ENCODE measurements at regions not wholly inside any gene's neighbourhood (a gene's known extent, or its start where the extent isn't known, plus 50 kb on each side); places are given as distances from the start of the nearest gene placed in this dataset.
A peak's percentile ranks its signal among the peaks of the same experiment; 100 is the strongest.
"Not testable (repeated sequence)": the region's sequence is repeated elsewhere in the genome, so short reads cannot be mapped to it uniquely, and the experiment has no call there.

DNA sequence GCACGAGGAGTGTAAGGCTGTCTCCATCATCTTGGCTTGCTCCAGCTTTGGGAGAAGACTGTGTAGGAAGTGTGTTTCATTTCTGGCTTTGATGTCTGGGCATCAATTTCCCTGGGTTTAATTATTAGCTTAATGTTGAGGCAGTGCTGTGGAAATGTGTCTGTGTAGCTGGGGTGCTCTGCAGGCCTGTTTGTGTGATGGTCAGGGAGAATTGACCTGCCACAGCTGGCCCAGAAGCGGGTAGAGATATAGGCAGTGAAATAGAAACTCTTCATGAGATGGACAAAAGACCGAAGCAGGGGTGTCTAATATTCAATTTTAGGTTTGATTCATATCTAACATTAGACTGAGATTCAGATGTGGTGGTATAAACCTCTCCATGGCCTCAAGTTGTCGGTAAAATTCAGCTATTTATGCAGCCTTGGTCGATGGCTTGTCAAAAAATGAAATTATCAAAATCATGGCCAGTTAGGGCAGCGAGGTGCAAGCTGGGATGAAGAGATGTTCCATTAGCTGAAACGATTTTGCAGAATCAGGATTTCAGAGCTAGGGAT is 95.3 kb upstream of the SNX9 start:
- DNase-seq (ENCODE audit: low read depth): no peak

- DNase-seq (ENCODE audit: low read depth): no peak
Measured at GRCh38 chr6:157728183-157728881, 94.7 kb upstream of the SNX9 start.

DNA sequence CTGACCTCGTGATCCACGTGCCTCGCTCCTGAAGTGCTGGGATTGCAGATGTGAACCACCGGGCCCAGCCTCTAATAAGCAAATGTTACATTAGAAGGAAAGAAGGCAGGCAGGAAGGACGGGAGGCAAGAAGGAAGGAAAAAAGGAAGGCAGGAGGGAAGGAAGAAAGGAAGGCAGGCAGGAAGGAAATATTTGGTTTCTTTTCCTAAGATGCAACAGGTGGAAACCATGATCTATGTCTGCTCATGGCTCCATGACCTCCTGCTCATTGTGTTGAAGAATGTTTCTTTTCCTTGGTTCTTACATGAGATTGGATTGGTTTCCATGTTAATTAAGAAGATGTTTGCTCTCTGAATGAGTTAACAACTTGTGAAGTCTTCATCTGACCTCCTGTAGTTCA is 91.8 kb upstream of the SNX9 start:
- DNase-seq (ENCODE audit: low read depth): no peak

GRCh38 chr6:157732007-157732406 is 91.0 kb upstream of the SNX9 start:
- DNase-seq (ENCODE audit: low read depth): no peak

DNA sequence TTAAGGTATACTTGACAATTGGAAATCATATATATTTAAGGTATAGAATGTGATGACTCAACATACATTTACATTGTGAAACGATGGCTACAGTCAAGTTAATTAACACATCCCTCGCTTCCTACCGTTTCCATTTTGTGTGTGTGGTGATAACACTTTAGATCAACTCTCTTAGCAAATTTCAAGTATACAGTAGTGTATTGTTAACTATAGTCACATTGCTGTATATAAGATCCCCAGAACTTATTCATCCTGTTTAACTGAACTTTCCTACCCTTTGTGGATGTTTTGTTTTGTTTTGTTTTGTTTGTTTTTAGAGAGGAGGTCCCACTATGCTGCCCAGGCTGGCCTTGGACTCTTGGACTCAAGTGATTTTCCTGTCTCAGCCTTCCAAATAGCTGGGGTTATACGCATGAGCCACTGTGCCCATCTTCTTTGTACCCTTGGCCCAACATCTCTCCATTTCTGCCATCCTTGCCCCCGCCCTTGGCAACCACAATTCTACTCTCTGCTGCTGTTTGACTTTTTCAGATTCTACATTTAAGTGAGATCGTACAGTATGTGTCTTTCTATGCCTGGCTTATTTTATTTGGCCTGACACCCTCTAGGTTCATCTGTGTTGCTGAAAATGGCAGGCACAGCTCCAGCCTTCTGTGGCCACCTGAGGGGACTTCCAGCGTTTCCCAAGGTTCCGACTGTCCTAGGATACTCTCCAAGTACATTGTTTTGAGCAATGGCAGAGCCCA is 90.5 kb upstream of the SNX9 start:
- no peak for DNase-seq (ENCODE audit: low read depth)

DNA sequence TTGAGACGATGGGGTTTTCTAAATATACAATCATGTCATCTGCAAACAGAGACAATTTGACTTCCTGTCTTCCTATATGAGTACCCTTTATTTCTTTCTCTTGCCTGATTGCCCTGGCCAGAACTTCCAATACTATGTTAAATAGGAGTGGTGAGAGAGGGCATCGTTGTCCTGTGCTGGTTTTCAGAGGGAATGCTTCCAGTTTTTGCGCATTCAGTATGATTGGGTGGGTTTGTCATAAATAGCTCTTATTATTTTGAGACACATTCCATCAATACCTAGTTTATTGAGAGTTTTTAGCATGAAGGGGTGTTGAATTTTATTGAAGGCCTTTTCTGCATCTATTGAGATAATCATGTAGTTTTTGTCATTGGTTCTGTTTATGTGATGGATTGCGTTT is 86.5 kb upstream of the SNX9 start:
- DNase-seq (ENCODE audit: low read depth): not testable (repeated sequence)

DNA sequence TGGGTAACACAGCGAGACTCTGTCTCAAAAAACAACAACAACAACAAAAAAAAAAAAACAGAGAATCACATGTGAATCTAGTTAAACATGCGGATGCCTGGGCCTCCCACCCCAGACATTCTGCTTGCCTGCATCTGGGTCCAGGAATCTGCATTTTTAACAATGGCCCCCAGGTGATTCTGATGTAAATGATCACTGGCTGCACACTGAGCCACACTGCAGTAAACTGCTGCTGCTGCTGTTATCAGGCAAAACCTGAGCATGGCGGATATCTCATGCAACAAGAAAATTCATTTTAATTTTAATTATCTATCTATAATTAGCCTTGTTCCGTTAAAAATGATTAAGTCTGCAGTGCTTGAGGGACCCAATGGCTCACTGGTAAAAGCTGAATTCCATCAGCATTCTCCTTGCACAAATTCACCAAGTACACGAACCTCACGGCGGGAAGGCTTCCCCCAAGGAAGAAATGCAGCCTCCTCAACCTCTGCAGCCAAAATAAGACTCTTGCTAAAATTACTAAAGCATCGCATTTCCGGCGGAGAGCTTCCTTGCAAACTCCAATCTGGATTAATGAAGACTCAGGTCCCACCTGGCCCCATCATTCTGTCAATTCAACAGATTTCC is 81.6 kb upstream of the SNX9 start:
- DNase-seq (ENCODE audit: low read depth): no peak

DNA sequence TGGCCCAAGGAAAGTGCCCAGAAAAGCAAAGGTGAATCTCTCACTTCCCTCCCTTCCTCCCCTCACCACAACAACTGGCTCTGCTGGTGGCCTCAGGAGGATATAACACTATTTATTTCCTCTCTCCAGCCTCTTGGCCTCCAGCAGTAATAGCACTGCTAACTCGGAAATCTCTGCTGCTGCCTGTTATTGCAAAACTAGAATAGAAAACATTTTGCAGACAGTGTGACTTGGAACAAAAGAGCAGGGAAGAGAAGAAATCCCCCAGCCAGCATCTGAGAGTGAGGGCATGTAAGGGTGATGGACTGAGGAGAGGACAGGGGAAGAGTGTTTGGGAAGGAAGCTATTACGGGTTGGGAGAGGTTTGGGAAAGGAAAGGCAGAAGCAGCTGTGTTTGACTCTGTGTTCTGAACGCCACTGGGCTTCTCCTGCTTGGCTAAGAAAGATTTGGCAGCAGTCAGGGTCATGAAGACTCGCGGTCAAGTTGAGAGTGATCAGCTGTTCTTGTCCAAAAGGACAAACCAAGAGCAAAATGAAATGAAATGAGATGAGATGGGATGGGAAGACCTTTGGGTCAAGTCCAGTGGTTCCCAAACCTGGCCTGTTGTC is 81.0 kb upstream of the SNX9 start:
- no peak for DNase-seq (ENCODE audit: low read depth)

GRCh38 chr6:157744102-157744601 is 78.9 kb upstream of the SNX9 start:
- no peak for DNase-seq (ENCODE audit: low read depth)

DNA sequence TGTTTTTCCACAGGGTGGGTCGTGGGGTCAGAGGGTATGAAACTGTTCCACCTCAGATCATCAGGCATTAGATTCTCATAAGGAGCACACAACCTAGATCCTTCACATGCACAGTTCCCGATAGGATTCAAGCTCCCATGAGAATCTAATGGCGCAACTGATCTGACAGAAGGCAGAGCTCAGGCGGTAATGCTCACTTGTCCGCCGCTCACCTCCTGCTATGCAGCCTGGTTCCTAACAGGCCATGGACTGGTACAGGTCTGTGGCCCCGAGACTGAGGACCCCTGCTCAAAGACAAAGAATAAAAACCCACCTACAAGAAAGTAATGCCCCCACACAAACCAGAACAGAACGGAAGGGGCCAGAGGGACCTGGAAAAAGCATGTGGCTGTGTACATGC is 76.1 kb upstream of the SNX9 start:
- no peak for DNase-seq (ENCODE audit: low read depth)

DNA sequence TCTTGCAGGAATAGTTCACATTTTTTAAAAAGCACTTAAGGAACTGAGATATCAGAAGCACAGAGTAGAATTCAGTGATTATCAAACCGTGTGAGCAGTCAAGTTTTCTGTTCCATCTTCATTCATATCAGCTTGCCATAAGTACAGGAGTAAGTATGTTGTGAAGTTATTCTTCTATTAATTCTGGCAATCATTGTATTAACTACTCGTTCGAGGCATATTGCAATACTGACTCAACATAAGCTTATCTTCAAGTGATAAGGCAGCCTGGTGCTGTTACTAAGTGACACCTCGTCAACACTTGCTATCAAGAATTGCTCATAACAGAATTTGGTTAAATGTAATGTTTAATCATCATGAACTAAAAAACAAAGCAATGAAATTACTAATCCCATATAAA is 75.7 kb upstream of the SNX9 start:
- DNase-seq (ENCODE audit: low read depth): no peak

- DNase-seq (ENCODE audit: low read depth): no peak
Measured at GRCh38 chr6:157748839-157749571, 74.0 kb upstream of the SNX9 start.

DNA sequence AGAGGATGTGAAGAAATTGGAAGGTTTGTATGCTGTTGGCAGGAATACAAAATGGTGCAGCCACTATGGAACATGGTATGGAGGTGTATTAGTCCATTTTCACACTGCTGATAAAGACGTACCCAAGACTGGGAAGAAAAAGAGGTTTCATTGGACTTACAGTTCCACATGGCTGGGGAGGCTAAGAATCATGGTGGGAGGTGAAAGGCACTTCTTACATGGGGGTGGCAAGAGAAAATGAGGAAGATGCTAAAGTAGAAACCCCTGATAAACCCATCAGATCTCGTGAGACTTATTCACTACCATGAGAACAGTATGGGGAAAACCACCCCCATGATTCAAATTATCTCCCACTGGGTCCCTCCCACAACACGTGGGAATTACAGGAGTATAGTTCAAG is 72.1 kb upstream of the SNX9 start:
- not testable (repeated sequence) for DNase-seq (ENCODE audit: low read depth)

DNA sequence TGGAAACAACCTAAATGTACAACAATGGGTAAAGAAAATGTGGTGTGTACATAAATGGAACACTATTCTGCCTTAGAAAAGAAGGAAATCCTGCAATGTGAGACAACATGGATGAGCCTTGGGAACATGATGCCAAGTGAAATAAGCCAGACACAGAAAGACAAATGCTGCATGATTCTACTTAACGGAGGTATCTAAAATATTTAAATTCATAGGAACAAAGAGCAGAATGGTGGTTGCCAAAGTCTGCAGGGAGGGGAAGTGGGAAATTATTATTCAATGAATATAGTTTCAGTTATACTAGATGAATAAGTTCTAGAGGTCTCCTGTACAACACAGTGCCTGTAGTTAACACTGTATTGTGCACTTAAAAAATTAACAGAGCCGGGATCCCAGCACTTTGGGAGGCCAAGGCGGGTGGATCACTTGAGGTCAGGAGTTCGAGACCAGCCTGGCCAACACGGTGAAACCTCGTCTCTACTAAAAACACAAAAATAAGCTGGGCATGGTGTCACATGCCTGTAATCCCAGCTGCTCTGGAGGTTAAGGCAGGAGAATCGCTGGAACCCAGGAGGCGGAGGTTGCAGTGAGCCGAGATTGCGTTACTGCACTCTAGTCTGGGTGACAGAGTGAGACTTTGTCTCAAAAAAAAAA is 71.4 kb upstream of the SNX9 start:
- no peak for DNase-seq (ENCODE audit: low read depth)

DNA sequence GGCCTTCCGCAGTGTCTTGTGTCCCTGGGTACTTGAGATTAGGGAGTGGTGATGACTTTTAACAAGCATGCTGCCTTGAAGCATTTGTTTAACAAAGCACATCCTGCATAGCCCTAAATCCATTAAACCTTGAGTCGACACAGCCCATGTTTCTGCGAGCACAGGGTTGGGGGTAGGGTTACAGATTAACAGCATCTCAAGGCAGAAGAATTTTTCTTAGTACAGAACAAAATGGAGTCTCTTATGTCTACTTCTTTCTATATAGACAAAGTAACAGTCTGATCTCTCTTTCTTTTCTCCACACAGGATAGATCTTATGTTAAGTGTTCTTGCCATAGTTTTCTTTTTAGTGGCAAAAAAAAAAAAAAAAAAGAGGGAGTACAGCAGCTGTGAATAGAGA is 70.2 kb upstream of the SNX9 start:
- DNase-seq (ENCODE audit: low read depth): not testable (repeated sequence)

DNA sequence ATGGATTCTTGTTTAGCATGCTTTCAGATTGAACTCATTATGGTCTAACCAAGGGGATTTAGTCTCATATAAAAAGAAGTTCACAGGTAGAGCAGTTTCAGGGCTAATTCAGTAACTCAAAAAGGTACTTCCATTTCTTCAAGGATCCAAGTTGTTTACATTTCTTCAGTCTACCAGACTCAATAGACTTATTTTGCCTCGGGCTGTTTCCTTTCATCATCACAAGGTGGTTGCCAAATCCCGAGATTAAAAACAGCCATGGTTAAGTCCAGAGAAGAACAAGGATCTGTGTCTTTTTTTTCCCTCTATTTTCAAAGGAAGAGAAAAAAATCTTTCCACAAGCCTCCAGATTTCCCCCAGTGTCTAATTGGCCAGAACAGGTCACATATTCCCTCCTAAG is 69.8 kb upstream of the SNX9 start:
- DNase-seq (ENCODE audit: low read depth): peak; percentile 75

GRCh38 chr6:157753801-157754200 is 69.2 kb upstream of the SNX9 start:
- DNase-seq (ENCODE audit: low read depth): not testable (repeated sequence)

DNA sequence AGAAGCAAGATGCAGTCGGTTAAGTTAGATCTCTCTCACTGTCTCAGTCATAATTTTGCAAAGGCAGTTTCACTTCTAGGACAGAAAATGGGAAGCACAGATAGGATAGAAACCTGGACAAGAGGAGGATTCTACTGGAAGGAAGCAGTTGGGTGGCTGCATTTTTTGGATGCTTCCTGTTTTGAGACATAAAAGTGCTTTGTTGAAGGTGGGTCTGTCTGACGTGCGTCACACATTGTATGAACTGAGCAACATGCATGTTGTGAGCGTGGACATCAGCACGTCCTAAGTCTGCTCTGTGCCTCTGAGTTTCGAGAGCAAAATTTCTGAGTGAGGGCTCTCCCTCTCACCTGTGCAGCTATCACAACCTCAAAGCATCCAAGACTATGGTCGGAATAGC is 68.7 kb upstream of the SNX9 start:
- DNase-seq (ENCODE audit: low read depth): no peak

- DNase-seq (ENCODE audit: low read depth): peak; percentile 71
Measured at GRCh38 chr6:157755032-157755745, 67.9 kb upstream of the SNX9 start.

DNA sequence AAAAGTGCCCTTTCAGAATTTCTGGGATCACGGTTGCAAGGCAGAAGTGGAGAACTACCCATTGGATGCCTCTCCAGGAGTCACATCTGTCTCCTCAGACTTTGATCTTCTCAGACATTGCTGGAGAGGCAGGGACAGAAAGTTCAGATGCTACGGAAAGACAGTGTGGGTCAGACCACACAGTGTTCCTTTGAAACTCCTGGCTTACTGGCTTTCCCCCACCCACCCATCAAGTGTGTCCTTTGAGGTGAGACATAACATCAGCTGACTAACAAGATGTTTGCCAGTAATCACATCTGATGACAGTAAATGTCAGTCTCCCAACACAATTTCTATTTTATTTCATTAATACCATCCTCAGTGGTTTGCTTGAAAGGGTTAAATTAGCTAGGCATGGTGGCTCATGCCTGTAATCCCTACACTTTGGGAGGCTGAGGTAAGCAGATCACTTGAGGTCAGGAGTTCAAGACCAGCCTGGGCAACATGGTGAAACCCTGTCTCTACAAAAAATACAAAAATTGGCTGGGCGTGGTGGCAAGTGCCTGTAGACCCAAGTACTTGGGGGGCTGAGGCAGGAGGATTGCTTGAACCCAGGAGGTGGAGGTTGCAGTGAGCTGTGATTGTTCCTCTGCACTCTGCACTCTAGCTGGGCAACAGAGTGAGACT is 67.2 kb upstream of the SNX9 start:
- no peak for DNase-seq (ENCODE audit: low read depth)
